ENCODE measurements at regions not wholly inside any gene's neighbourhood (a gene's known extent, or its start where the extent isn't known, plus 50 kb on each side); places are given as distances from the start of the nearest gene placed in this dataset.
"Not testable (repeated sequence)": the region's sequence is repeated elsewhere in the genome, so short reads cannot be mapped to it uniquely, and the experiment has no call there.

DNA sequence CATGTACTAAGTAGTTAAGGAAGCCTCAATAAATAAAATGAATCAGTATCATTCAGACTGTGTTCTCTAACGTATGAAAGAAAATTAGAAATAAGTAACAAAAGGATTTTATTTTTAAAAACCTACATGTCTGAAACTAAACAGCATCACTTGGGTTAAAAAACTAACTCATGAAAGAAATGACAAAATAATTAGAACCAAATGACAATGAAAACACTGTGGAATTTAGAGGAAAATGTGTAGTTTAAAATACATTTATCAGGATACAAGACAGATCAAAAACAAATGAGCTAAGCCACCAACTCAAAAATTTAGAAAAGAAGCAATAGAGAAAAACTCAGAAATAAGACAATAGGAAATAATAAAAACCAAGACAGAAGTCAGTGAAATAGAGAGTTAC lies 108.7 kb downstream of the TENT5C start:
- Histone ChIP-seq H3K4me3 (ENCODE audit: low read length) (no peak overlapping the region), H3K36me3 (ENCODE audit: control insufficient read depth in 2 of 3, insufficient read depth in 3 of 3, low read length in 3 of 3) (no peaks in the 10 kb centered on the region), H3K9me3 (ENCODE audit: control insufficient read depth in 2 of 3, low read length in 3 of 3) (peaks cover 0 to 6% (median 0%) of the 10 kb centered on the region in 3 experiments), H3K27me3 (ENCODE audit: control insufficient read depth in 2 of 2, insufficient read depth in 2 of 2, low read length in 2 of 2) (no peaks in the 10 kb centered on the region), H3K4me1 (ENCODE audit: control insufficient read depth in 2 of 2, insufficient read depth in 2 of 2, low read length in 2 of 2) (no peaks in the 10 kb centered on the region), H3K27ac (ENCODE audit: low read depth, low read length) (no peak overlapping the region)
- CTCF ChIA-PET: no interaction called here
- Mint-ChIP-seq H3K27ac (no peak overlapping the region), H3K4me3 (no peak overlapping the region), H3K9me3 (peaks cover 6 to 48% (median 11%) of the 10 kb centered on the region in 11 donors), H3K4me1 (peaks cover 6 to 9% (median 8%) of the 10 kb centered on the region in 7 donors), H3K27me3 (peaks cover 5 to 26% (median 18%) of the 10 kb centered on the region in 5 donors), H3K36me3 (peaks cover 0 to 11% (median 8%) of the 10 kb centered on the region in 5 donors)
- ATAC-seq: no peak
- DNase-seq: no peak
- intact Hi-C loops (cut with micrococcal nuclease): loop anchor here in 1 of 2 donors (5.0 kb wide), 1 partner anchor 38 kb away; no protein-coding TSS in a partner anchor
- POLR2A ChIA-PET: no interaction called here

DNA sequence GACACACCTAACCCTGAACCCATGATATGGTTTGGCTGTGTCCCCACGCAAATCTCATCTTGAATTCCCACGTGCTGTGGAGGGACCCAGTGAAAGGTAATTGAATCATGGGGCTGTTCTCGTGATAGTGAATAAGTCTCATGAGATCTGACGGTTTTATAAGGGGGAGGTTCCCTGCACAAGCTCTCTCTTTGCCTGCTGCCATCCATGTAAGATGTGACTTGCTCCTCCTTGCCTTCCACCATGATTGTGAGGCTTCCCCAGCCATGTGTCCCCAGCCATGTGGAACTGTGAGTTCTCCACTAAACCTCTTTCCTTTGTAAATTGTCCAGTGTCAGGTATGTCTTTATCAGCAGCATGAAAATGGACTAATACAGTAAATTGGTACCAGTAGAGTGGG lies 110.2 kb downstream of the TENT5C start:
- Mint-ChIP-seq H3K27me3 (peaks cover 13 to 31% (median 26%) of the 10 kb centered on the region in 5 donors), H3K36me3 (peaks cover 0 to 17% (median 10%) of the 10 kb centered on the region in 5 donors), H3K4me1 (peaks cover 6 to 12% (median 8%) of the 10 kb centered on the region in 7 donors), H3K9me3 (peaks cover 9 to 61% (median 16%) of the 10 kb centered on the region in 11 donors)
- DNase-seq; H3K9me3 ChIP-seq (ENCODE audit: control insufficient read depth in 2 of 3, low read length in 3 of 3); H3K27ac ChIP-seq (ENCODE audit: low read depth, low read length); H3K4me3 Mint-ChIP-seq; CTCF ChIA-PET; H3K4me3 ChIP-seq (ENCODE audit: low read length); POLR2A ChIA-PET; H3K36me3 ChIP-seq (ENCODE audit: control insufficient read depth in 2 of 3, insufficient read depth in 3 of 3, low read length in 3 of 3); H3K4me1 ChIP-seq (ENCODE audit: control insufficient read depth in 2 of 2, insufficient read depth in 2 of 2, low read length in 2 of 2); H3K27ac Mint-ChIP-seq; ATAC-seq; H3K27me3 ChIP-seq (ENCODE audit: control insufficient read depth in 2 of 2, insufficient read depth in 2 of 2, low read length in 2 of 2); intact Hi-C loops (cut with micrococcal nuclease): not testable (repeated sequence)

DNA sequence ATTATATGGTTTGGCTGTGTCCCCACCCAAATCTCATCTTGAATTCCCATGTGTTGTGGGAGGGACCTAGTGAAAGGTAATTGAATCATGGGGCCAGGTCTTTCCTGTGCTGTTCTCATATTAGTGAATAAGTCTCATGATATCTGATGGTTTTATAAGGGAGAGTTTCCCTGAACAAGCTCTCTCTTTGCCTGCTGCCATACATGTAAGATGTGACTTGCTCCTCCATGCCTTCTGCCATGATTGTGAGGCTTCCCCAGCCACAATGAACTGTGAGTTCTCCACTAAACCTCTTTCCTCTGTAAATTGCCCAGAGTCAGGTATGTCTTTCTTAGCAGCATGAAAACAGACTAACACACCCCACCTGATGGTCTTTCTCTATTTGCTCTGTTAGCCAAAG lies 112.1 kb downstream of the TENT5C start:
- H3K4me1 ChIP-seq (ENCODE audit: control insufficient read depth in 2 of 2, insufficient read depth in 2 of 2, low read length in 2 of 2); H3K27ac Mint-ChIP-seq; CTCF ChIA-PET; H3K36me3 ChIP-seq (ENCODE audit: control insufficient read depth in 2 of 3, insufficient read depth in 3 of 3, low read length in 3 of 3); H3K27ac ChIP-seq (ENCODE audit: low read depth, low read length); DNase-seq; ATAC-seq; H3K4me3 Mint-ChIP-seq; H3K27me3 ChIP-seq (ENCODE audit: control insufficient read depth in 2 of 2, insufficient read depth in 2 of 2, low read length in 2 of 2); H3K4me3 ChIP-seq (ENCODE audit: low read length); H3K9me3 ChIP-seq (ENCODE audit: control insufficient read depth in 2 of 3, low read length in 3 of 3); intact Hi-C loops (cut with micrococcal nuclease); POLR2A ChIA-PET: not testable (repeated sequence)
- peaks cover 6 to 12% (median 8%) of the 10 kb centered on the region in 7 donors for H3K4me1 Mint-ChIP-seq
- peaks cover 0 to 17% (median 10%) of the 10 kb centered on the region in 5 donors for H3K36me3 Mint-ChIP-seq
- H3K9me3 Mint-ChIP-seq: peaks cover 11 to 67% (median 24%) of the 10 kb centered on the region in 11 donors
- peaks cover 15 to 27% (median 22%) of the 10 kb centered on the region in 5 donors for H3K27me3 Mint-ChIP-seq

DNA sequence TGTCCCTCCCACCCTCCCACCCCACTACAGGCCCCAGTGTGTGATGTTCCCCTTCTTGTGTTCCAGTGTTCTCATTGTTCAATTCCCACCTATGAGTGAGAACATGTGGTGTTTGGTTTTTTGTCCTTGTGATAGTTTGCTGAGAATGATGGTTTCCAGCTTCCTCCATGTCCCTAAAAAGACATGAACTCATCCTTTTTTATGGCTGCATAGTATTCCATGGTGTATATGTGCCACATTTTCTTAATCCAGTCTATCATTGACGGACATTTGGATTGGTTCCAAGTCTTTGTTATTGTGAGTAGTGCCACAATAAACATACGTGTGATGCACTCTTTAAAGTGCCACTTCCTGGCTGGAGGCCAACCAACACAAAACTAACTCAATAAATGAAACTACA lies 112.7 kb downstream of the TENT5C start:
- H3K27ac ChIP-seq (ENCODE audit: low read depth, low read length); DNase-seq; H3K4me3 ChIP-seq (ENCODE audit: low read length); H3K4me1 ChIP-seq (ENCODE audit: control insufficient read depth in 2 of 2, insufficient read depth in 2 of 2, low read length in 2 of 2); H3K4me3 Mint-ChIP-seq; POLR2A ChIA-PET; H3K36me3 ChIP-seq (ENCODE audit: control insufficient read depth in 2 of 3, insufficient read depth in 3 of 3, low read length in 3 of 3); H3K27me3 ChIP-seq (ENCODE audit: control insufficient read depth in 2 of 2, insufficient read depth in 2 of 2, low read length in 2 of 2); CTCF ChIA-PET; intact Hi-C loops (cut with micrococcal nuclease); ATAC-seq; H3K9me3 ChIP-seq (ENCODE audit: control insufficient read depth in 2 of 3, low read length in 3 of 3): not testable (repeated sequence)
- Mint-ChIP-seq H3K27ac (peak overlapping the region in 2 of 9 donors; percentile 42 to 62), H3K9me3 (peaks cover 11 to 67% (median 27%) of the 10 kb centered on the region in 11 donors), H3K27me3 (peaks cover 15 to 33% (median 22%) of the 10 kb centered on the region in 5 donors), H3K36me3 (peaks cover 0 to 17% (median 10%) of the 10 kb centered on the region in 5 donors), H3K4me1 (peaks cover 6 to 12% (median 8%) of the 10 kb centered on the region in 7 donors)

DNA sequence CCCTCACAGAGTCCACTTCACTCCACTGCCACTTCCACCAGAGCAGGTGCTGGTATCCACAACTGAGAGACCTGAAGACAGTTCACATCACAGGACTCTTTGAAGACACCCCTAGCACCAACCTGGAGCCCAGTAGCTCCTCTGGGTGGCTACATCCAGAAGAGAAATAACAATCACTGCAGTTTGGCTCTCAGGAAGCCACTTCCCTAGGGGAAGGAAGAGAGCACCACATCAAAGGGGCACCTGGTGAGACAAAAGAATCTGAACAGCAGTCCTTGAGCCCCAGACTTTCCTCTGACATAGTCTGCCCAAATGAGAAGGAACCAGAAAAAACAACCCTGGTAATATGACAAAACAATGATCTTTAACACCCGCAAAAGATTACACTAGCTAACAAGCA lies 113.2 kb downstream of the TENT5C start:
- Mint-ChIP-seq H3K27ac (peak overlapping the region in 5 of 9 donors; percentile 10 to 62 (median 38)), H3K9me3 (peaks cover 11 to 67% (median 30%) of the 10 kb centered on the region in 11 donors), H3K4me3 (peak overlapping the region in 3 of 10 donors; percentile 10 to 69 (median 33)), H3K27me3 (peaks cover 11 to 37% (median 22%) of the 10 kb centered on the region in 5 donors), H3K4me1 (peaks cover 6 to 12% (median 8%) of the 10 kb centered on the region in 7 donors), H3K36me3 (peaks cover 0 to 17% (median 10%) of the 10 kb centered on the region in 5 donors)
- Histone ChIP-seq H3K4me3 (ENCODE audit: low read length) (no peak overlapping the region), H3K27me3 (ENCODE audit: control insufficient read depth in 2 of 2, insufficient read depth in 2 of 2, low read length in 2 of 2) (no peaks in the 10 kb centered on the region), H3K4me1 (ENCODE audit: control insufficient read depth in 2 of 2, insufficient read depth in 2 of 2, low read length in 2 of 2) (no peaks in the 10 kb centered on the region), H3K36me3 (ENCODE audit: control insufficient read depth in 2 of 3, insufficient read depth in 3 of 3, low read length in 3 of 3) (no peaks in the 10 kb centered on the region), H3K9me3 (ENCODE audit: control insufficient read depth in 2 of 3, low read length in 3 of 3) (peaks cover 0 to 6% (median 0%) of the 10 kb centered on the region in 3 experiments), H3K27ac (ENCODE audit: low read depth, low read length) (no peak overlapping the region)
- intact Hi-C loops (cut with micrococcal nuclease): no loop called here
- POLR2A ChIA-PET: no interaction called here
- ATAC-seq: peak; percentile 42
- CTCF ChIA-PET: interaction anchor here (1.6 kb wide), 1 partner anchor 35 kb away, joined by 5 read pairs; no protein-coding TSS in a partner anchor
- peak in 6 of 9 donors; percentile 17 to 39 (median 24) for DNase-seq

DNA sequence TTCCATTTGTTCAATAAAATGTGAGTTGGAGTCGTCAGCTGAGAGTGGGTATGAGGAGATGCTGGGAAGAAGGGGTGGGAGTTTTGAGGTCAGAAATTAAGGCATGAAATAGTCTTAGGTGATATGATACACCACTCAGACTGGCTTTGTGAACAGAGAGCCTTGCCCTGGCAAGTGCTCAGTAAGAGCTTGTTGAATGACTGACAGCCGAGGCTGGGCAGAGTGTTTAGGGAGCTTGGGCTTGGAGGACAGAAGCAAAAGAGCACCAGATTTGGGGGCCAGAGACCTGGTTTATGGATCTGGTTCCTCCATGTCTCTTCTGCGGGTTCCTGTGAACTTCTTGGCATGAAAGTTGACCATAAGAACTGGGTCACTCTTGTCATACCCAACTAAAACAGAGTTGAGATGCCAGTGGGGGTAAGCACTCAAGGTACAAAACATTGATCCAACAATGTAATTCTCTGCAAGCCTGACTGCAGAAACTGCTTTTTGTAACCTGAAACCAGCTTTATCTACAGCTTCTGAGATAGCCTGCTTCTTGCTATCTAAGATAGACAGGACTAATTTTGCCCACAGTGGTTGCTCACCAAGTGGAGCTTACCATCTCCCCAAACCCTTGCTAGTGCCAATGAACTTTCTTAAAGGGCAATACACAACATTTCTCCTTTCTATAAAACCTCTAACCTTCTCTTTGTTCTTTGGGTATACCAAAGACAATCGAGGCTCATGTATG lies 126.4 kb downstream of the TENT5C start:
- ATAC-seq (no peak), DNase-seq (no peak)
- peaks cover 0 to 7% (median 0%) of the 10 kb centered on the region in 5 donors for H3K36me3 Mint-ChIP-seq
- Histone ChIP-seq H3K27ac (ENCODE audit: low read depth, low read length) (no peak overlapping the region), H3K36me3 (ENCODE audit: control insufficient read depth in 2 of 3, insufficient read depth in 3 of 3, low read length in 3 of 3) (no peaks in the 10 kb centered on the region), H3K4me1 (ENCODE audit: control insufficient read depth in 2 of 2, insufficient read depth in 2 of 2, low read length in 2 of 2) (peaks cover 6 to 11% of the 10 kb centered on the region in 2 donors), H3K4me3 (ENCODE audit: low read length) (no peak overlapping the region), H3K27me3 (ENCODE audit: control insufficient read depth in 2 of 2, insufficient read depth in 2 of 2, low read length in 2 of 2) (no peaks in the 10 kb centered on the region), H3K9me3 (ENCODE audit: control insufficient read depth in 2 of 3, low read length in 3 of 3) (no peaks in the 10 kb centered on the region)
- ChIA-PET POLR2A (no interaction called here), CTCF (interaction anchor here (0.6 to 1.0 kb wide), 3 partner anchors 14 to 479 kb away, joined by 3 to 5 read pairs (median 3); no protein-coding TSS in a partner anchor)
- intact Hi-C loops (cut with micrococcal nuclease): no loop called here
- H3K27ac Mint-ChIP-seq: peak overlapping the region in 1 of 9 donors; percentile 3
- peaks cover 1 to 23% (median 14%) of the 10 kb centered on the region in 11 donors for H3K9me3 Mint-ChIP-seq
- H3K4me3 Mint-ChIP-seq: no peak overlapping the region
- H3K4me1 Mint-ChIP-seq: peaks cover 16 to 23% (median 19%) of the 10 kb centered on the region in 7 donors
- H3K27me3 Mint-ChIP-seq: peaks cover 0 to 23% (median 0%) of the 10 kb centered on the region in 5 donors

All from naive thymus-derived CD4-positive, alpha-beta T cell (primary cell).